C4-2B (cell line): ENCODE measurements at regions not wholly inside any gene's neighbourhood (a gene's known extent, or its start where the extent isn't known, plus 50 kb on each side); places are given as distances from the start of the nearest gene placed in this dataset.
A peak's percentile ranks its signal among the peaks of the same experiment; 100 is the strongest.

Source experiments
- H3K27ac ChIP-seq: fragments of 450-650 bp; 2 replicates; pipeline ENCODE4 v1.5.1; 2017
- ZFX ChIP-seq: fragments of 450-650 bp; IDR thresholded peaks from 2 replicates; pipeline ENCODE4 v1.6.1; 2017
- TF ChIP-seq, protein P1 (sequence below): fragments of 450-650 bp; conservative IDR thresholded peaks from 2 replicates; pipeline ENCODE4 v1.5.1; 2017; ENCODE audit warnings: mild to moderate bottlenecking

DNA sequence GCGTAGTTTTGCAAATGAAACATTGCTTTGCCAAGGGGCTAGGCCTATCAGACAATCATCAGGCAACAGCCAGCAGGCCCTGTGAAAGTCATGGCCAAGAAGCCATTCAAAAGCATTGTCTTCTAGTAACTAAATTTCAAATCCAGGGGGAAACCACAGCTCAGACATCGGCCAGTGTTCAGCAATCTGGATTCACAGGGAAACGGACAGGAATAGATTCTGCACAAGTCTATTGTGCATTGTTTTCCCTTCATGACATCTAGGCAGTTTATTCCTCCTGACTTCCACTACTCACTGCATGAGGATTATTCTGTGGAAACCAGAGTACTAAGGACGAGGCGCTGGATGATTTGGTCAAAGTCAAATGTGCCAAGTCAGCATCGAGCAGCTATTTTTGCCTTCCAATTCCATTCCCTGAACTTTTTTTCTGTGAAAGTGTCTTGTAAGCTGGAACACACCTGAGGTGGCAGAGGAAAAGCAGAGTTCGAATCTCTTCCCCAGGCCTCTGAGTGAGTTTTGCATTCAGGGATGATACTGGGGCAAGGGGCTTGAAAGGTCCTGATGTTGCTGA, 75.4 kb downstream of the VCPKMT start:
- TF ChIP-seq, protein P1, sequence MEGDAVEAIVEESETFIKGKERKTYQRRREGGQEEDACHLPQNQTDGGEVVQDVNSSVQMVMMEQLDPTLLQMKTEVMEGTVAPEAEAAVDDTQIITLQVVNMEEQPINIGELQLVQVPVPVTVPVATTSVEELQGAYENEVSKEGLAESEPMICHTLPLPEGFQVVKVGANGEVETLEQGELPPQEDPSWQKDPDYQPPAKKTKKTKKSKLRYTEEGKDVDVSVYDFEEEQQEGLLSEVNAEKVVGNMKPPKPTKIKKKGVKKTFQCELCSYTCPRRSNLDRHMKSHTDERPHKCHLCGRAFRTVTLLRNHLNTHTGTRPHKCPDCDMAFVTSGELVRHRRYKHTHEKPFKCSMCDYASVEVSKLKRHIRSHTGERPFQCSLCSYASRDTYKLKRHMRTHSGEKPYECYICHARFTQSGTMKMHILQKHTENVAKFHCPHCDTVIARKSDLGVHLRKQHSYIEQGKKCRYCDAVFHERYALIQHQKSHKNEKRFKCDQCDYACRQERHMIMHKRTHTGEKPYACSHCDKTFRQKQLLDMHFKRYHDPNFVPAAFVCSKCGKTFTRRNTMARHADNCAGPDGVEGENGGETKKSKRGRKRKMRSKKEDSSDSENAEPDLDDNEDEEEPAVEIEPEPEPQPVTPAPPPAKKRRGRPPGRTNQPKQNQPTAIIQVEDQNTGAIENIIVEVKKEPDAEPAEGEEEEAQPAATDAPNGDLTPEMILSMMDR: no peak
- TF ChIP-seq ZFX: no peak
- H3K27ac ChIP-seq: no peak overlapping the region

DNA sequence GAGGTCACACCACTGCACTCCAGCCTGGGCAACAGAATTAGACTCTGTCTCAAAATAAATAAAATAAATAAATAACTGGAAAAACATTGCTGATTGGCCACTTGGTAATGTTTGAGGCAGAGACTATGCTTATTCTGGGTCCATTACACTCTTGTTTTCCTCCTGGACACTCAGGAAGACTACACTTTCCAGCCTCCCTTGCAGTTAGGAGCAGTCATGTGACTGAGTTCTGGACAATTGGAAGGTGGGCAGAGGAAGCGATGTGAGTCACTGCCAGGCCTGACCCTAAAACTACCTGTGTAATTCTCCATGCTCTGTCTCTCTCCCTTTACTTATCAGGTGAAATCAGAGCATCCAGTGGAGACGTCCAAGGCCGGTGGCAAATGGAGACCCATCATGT, 74.4 kb downstream of the VCPKMT start:
- TF ChIP-seq ZFX: no peak
- TF ChIP-seq, protein P1: no peak
- no peak overlapping the region for H3K27ac ChIP-seq

DNA sequence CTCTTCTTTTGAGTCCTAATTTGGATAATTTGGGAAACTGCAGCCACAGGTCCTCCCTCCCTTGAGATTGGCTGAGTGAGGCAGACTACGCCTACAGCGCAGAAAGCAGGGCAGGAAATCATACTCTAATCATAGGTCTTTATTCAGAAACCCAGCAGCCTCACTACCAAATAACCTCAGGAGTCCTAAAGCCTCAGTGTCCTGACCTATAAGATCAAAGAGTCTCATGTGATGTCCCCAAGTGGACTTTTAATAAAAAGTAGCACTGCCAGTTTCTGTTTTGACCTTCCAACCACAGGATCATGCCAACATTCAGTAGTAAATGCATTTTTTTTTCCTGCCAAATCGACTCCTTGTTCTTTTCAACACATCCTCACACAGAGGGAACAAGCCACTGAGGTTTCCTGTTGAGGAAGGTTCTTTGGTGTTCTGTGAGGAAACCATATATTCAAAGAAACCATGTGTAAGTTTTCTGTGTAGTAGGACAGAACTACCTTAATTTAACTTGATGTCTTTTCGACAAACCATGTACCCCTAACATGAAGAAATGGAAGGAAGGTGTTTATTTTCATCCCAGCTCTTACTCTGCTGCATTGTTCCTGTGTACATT, 72.2 kb downstream of the VCPKMT start:
- TF ChIP-seq, protein P1: no peak
- TF ChIP-seq ZFX: no peak
- H3K27ac ChIP-seq: no peak overlapping the region

DNA sequence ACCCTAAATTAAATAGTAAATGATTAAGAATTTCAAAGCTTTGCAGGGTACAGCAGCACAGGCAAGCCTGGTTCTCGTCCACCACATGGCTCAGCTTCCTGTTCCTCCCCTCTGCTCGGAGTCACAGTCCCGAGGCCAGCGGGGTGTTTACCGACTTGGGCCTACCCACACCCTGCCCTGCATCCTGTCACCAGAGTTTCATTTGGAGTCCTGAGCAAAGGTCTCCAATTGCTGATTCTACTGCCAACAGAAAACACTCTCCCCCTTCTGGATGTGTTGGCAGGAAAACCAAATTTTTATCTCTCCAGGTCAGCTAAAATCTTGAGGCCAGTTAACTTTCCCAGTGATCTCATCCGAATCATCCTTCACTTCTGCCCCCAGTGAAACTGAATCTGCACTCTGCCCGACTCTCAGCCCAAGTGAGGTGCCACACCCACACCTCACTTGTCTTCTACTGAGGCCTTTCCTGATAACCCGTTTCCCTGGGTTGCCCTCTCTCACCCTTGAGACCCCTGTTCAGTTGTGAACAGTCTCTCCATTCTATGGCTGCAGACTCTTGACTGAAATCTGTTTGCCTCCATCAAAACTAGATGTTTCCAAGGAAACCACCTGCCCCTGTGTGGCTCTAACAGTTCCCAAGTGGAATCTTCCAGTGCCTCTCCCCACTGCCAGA, 71.2 kb downstream of the VCPKMT start:
- no peak overlapping the region; the same call in 1 of the 2 replicates for H3K27ac ChIP-seq
- TF ChIP-seq ZFX: no peak
- TF ChIP-seq, protein P1: no peak

DNA sequence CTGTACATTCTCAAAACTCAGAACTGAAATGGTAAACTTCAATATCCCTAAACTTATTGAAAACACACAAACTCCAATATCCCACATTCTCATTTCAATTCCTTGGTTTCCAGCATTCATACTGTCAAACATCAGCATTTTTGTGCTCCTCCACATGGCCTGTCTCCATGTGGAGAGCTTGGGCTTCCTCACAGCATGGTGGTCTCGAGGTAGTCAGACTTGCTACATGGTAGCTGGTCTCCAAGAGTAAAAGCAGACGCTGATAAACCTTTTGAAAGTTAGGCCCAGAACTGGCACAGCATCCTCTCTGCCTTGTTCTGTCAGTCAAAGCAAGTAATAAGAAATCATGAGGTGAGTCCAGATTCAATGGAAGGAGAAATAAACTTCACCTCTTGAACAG, 70.5 kb downstream of the VCPKMT start:
- H3K27ac ChIP-seq: no peak overlapping the region; the same call in 1 of the 2 replicates
- TF ChIP-seq ZFX: no peak
- TF ChIP-seq, protein P1: no peak

DNA sequence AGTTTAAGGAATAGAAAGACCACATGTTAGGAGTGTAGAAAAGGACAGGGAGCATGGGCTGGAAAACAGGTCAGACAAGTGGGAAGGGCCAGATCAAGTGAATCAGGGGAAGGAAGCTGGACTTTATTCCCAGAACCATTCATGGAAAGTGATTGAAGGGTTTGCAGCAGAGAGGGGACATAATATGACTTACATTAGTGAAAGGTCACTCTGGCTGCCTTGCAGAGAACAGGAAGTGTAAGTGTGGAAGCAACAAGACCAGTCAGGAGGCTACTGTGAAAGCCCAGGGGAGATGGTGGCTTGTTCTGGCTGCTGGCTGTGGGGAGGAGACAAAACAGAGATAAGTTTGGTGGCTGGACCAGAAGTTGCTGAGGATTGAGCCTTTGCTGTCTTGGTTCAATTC, 69.1 kb downstream of the VCPKMT start:
- TF ChIP-seq, protein P1: no peak
- TF ChIP-seq ZFX: no peak
- H3K27ac ChIP-seq: peak overlapping the region; percentile 11; the same call in 1 of the 2 replicates

DNA sequence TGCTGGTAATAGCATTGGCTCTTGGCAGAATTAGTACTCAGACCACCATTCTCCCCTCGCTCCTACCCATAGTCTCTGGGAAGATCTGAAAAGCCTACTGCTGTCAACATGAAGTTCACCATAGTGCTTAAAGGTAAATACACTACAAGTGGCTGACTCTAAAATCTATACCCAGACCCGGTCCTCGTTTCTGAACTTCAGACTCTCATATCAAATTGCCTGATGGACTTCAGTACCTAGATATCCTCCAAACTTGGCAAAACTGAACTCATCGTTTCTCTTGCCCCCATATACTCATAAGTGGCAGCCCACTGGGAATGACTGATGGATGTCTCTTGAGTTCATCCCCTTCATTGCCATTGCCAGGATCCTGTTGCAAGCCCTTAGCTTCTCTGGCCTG, 67.3 kb downstream of the VCPKMT start:
- TF ChIP-seq, protein P1: no peak
- no peak for TF ChIP-seq ZFX
- no peak overlapping the region for H3K27ac ChIP-seq
